ENCODE measurements at regions not wholly inside any gene's neighbourhood (a gene's known extent, or its start where the extent isn't known, plus 50 kb on each side); places are given as distances from the start of the nearest gene placed in this dataset.

DNA sequence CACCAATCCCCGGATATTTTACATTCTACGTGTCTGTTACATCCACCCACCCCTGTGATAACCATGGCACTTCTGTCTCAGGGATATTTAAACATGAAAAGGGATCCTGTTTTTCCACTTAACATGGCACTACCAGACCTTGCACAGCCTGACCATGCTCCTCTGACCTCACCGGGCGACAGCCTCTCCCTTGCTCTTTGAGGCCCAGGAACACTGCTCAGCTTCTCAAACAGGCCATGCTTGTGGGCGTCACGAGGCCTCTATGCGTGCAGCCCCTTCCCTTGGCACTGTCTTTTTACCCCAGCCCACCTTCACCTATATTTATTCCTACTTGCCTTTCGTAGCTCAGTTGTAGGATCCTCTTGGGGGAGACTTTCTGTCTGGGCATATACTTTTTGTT is 385.6 kb downstream of the UQCRFS1 start:
- Histone ChIP-seq H3K27ac (no peak overlapping the region), H3K4me3 (no peak overlapping the region), H3K36me3 (no peaks in the 10 kb centered on the region), H3K4me1 (no peaks in the 10 kb centered on the region), H3K9me3 (replicated peaks) (no peaks in the 10 kb centered on the region), H3K27me3 (peaks cover 16% of the 10 kb centered on the region; the same call in 1 of the 2 replicates)
- no peak for DNase-seq

DNA sequence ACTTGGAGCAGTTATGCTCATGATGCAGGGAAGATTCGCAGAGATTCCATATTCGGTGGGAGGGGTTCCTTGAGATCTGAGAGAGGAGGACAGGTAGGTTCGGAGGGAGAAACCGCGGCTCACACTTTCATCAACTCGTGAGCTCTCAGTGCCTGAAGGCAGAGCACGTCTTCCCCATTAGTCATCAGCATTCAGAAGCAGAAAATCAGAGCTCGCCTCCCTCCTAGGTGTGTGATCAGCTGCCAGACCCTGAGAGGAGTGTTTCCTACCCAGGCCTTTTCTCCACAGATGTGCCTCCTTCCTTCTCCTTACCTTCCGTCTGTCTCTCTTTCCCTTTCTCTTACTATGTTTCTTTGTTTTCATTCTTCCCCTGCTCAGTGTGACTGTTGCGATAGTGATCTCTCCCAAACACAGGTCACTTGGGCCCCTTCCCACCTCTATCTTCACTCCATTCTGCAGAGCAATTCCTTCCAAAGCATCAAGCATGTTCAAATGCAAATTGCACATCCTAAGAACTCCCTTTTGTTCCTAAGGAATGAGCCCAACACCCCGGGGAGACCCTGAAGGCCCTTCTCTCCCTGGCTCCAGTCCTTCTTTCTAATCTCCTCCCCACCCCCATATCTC is 389.5 kb downstream of the UQCRFS1 start:
- H3K9me3 ChIP-seq (replicated peaks): no peaks in the 10 kb centered on the region
- H3K27me3 ChIP-seq: peaks cover 7% of the 10 kb centered on the region; the same call in 1 of the 2 replicates
- no peak overlapping the region for H3K4me3 ChIP-seq
- H3K4me1 ChIP-seq: no peaks in the 10 kb centered on the region
- H3K36me3 ChIP-seq: no peaks in the 10 kb centered on the region
- DNase-seq: no peak
- no peak overlapping the region for H3K27ac ChIP-seq

DNA sequence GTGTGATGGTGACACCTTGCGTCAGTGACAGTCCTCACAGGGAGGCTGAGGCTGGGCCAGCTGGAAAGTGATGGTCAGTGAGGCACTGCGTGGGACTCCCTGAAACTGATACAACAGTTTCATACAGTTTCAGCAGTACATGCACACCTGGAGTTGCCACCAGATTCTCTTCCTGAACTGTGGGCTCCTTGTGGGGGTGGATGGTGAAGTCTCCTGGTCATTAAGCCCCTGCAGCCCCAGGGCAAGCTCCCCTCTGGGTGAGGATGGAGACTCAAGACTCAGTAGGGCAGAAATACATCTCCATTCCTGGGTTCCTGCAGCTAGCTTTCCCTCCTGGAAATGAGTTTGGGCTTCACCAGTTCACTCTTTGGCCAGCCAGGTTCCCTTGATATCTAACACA is 392.7 kb downstream of the UQCRFS1 start:
- Histone ChIP-seq H3K27me3 (no peaks in the 10 kb centered on the region), H3K4me3 (no peak overlapping the region)
- DNase-seq: no peak

GRCh38 chr19:28815257-28815656 is 397.7 kb downstream of the UQCRFS1 start:
- Histone ChIP-seq H3K27ac (no peak overlapping the region), H3K36me3 (no peaks in the 10 kb centered on the region), H3K9me3 (replicated peaks) (no peaks in the 10 kb centered on the region), H3K27me3 (no peaks in the 10 kb centered on the region), H3K4me3 (no peak overlapping the region), H3K4me1 (no peaks in the 10 kb centered on the region)
- DNase-seq: no peak

More for the DNA sequence above, 392.7 kb downstream of the UQCRFS1 start:
- H3K9me3 ChIP-seq (replicated peaks): no peaks in the 10 kb centered on the region
- H3K36me3 ChIP-seq: no peaks in the 10 kb centered on the region
- no peaks in the 10 kb centered on the region for H3K4me1 ChIP-seq
- H3K27ac ChIP-seq: no peak overlapping the region

DNA sequence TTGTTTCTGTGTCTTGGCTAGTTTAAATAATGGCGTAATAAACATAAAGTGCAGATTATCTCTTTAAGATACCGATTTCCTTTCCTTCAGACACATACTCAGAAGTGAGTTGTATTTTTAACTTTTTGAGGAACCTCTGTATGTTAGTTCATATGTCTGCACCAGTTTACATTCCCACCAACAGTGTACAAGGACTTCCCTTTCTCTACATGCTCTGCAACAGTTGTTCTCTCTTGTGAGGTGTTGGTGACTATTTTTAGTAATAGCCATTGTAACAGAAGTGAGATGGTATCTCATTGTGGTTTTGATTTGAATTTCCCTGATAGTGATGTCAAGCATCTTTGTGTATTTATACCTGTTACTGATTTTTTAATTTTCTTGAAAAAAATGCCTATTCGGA is 418.6 kb downstream of the UQCRFS1 start:
- no peaks in the 10 kb centered on the region for H3K36me3 ChIP-seq
- no peaks in the 10 kb centered on the region for H3K27me3 ChIP-seq
- H3K27ac ChIP-seq: no peak overlapping the region
- no peaks in the 10 kb centered on the region for H3K9me3 ChIP-seq (replicated peaks)
- DNase-seq: no peak
- no peak overlapping the region for H3K4me3 ChIP-seq
- H3K4me1 ChIP-seq: no peaks in the 10 kb centered on the region

- no peaks in the 10 kb centered on the region for H3K36me3 ChIP-seq
- H3K27ac ChIP-seq: no peak overlapping the region
- no peaks in the 10 kb centered on the region for H3K9me3 ChIP-seq (replicated peaks)
- no peaks in the 10 kb centered on the region for H3K4me1 ChIP-seq
- H3K27me3 ChIP-seq: peaks cover 3% of the 10 kb centered on the region; the same call in 1 of the 2 replicates
- DNase-seq: no peak
- no peak overlapping the region for H3K4me3 ChIP-seq
Observed at GRCh38 chr19:28793391-28794168, 419.4 kb downstream of the UQCRFS1 start.

GRCh38 chr19:28785971-28786370 is 427.0 kb downstream of the UQCRFS1 start:
- peak in 1 of 2 experiments; percentile 2 for DNase-seq
- peaks cover 3% of the 10 kb centered on the region for H3K27me3 ChIP-seq
- no peak overlapping the region for H3K27ac ChIP-seq
- no peak overlapping the region for H3K4me3 ChIP-seq
- no peaks in the 10 kb centered on the region for H3K4me1 ChIP-seq
- H3K36me3 ChIP-seq: no peaks in the 10 kb centered on the region
- H3K9me3 ChIP-seq (replicated peaks): peaks cover 4% of the 10 kb centered on the region; the same call in 1 of the 2 replicates

- no peak for DNase-seq
Observed at GRCh38 chr19:28764066-28764465, 448.9 kb downstream of the UQCRFS1 start.

GRCh38 chr19:28746478-28746877 is 466.5 kb downstream of the UQCRFS1 start:
- Histone ChIP-seq H3K4me3 (no peak overlapping the region), H3K4me1 (no peaks in the 10 kb centered on the region), H3K36me3 (no peaks in the 10 kb centered on the region), H3K27me3 (no peaks in the 10 kb centered on the region; the same call in 1 of the 2 replicates), H3K27ac (no peak overlapping the region), H3K9me3 (replicated peaks) (no peaks in the 10 kb centered on the region)
- peak in 1 of 2 experiments; percentile 3 for DNase-seq

More at GRCh38 chr19:28764066-28764465, 448.9 kb downstream of the UQCRFS1 start:
- Histone ChIP-seq H3K9me3 (replicated peaks) (no peaks in the 10 kb centered on the region), H3K27me3 (no peaks in the 10 kb centered on the region), H3K4me3 (no peak overlapping the region), H3K36me3 (no peaks in the 10 kb centered on the region), H3K4me1 (no peaks in the 10 kb centered on the region), H3K27ac (no peak overlapping the region)

DNA sequence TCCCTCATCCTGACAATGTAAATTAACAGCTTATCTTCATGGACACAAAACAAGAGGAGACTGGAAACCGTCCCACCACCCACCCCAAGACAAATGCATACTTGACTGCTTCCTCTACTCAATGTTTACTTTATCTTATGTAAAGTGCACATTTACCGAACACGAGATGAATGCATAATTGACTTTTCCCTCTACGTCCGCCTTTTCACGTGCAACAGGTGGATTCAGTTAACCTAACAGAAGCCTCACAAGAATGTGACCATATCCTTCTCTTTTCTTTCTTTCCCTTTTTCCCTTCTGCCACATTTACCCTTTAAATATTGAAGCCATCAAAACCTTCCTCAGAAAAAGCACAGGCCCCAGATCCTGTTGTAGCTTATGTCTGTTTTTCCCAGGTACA is 468.0 kb downstream of the UQCRFS1 start:
- Histone ChIP-seq H3K27ac (no peak overlapping the region), H3K4me1 (no peaks in the 10 kb centered on the region), H3K9me3 (replicated peaks) (no peaks in the 10 kb centered on the region), H3K27me3 (no peaks in the 10 kb centered on the region; the same call in 1 of the 2 replicates), H3K4me3 (no peak overlapping the region), H3K36me3 (no peaks in the 10 kb centered on the region)
- no peak for DNase-seq

DNA sequence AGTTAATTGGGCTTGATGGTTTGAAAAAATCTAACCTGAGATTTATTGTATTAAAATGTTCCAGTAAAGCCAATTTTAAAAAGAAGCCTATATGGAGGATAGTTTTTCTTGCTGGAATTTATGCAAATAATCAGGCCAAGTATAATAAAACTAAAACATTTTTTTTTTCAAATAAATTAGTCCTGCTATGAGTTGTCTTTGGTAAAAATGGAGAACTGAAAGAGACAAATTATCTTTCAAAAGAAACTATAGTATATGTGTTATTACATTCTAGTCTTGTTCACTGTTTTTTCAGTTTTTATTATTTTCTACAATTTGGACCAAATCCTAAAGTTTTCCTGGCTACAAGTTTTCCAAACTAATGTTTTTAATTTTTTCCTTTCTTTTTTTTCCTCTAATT is 468.9 kb downstream of the UQCRFS1 start:
- H3K9me3 ChIP-seq (replicated peaks): no peaks in the 10 kb centered on the region
- no peak overlapping the region for H3K4me3 ChIP-seq
- no peak overlapping the region for H3K27ac ChIP-seq
- no peaks in the 10 kb centered on the region for H3K4me1 ChIP-seq
- no peaks in the 10 kb centered on the region; the same call in 1 of the 2 replicates for H3K27me3 ChIP-seq
- no peak for DNase-seq
- H3K36me3 ChIP-seq: no peaks in the 10 kb centered on the region

DNA sequence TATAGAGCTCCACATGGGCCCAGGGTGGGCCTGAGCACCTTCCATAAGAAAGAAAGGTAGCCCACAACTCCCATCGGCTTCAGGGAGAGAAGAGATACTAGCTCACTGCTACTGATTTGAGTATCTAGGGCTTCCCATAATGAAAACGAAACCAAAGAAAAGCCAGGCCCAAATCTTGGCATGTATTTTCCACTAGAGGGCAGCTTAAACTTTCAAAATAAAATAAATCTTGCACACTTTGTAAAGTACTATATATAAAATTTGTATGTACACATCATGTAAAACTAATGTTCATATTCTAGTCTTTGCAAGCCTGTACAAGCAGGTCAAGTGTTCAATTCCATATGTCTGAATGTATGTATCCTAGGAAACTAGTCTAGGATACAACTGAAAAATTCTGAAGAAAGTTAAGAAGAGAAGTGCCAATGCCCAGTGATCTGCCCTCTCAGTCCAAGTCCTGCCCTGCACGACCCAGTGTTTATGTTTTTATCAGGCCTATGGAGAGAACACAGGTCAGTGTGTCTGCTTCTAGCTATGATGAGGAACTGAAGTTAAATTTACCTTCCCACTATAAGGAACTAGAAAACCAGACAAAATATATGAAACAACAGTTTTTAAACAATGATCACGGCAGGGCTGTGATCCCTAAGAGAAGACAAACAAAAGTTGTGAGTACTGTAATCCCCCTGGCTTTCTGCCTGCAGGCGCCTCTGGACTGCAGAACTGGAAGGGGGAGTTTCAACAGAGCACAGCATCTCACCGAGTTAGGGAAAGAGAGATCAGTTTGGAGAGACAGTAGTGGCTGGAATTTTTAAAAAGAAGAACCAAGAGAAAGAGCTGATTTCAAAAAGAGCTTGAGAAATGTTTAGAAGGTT is 475.7 kb downstream of the UQCRFS1 start:
- H3K27me3 ChIP-seq: 0 out of 2 replicates have a peak, but pooled peaks cover 3% of the 10 kb centered on the region
- H3K27ac ChIP-seq: no peak overlapping the region
- no peak overlapping the region for H3K4me3 ChIP-seq
- H3K9me3 ChIP-seq (replicated peaks): no peaks in the 10 kb centered on the region
- H3K4me1 ChIP-seq: no peaks in the 10 kb centered on the region
- no peaks in the 10 kb centered on the region for H3K36me3 ChIP-seq
- peak in 1 of 2 experiments; percentile 27 for DNase-seq

DNA sequence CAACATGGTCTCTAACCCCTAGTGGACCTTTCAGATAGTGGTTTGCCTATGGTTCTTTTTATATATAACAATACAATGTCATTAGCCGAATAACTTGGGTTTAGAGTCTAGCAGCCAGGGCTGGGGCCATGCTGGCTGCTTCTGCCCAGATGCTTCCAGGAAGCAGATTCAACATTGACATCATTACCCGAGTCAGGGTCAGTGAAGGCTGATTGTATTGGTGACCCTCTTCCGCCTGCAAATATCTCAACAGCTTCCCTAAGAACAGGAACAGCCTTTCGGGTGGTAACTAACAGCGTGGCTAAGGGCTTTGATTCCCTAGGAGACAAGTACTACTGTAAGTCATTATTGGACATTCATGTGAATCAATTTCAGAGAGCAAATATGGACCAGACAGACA is 476.4 kb downstream of the UQCRFS1 start:
- H3K27ac ChIP-seq: no peak overlapping the region

DNA sequence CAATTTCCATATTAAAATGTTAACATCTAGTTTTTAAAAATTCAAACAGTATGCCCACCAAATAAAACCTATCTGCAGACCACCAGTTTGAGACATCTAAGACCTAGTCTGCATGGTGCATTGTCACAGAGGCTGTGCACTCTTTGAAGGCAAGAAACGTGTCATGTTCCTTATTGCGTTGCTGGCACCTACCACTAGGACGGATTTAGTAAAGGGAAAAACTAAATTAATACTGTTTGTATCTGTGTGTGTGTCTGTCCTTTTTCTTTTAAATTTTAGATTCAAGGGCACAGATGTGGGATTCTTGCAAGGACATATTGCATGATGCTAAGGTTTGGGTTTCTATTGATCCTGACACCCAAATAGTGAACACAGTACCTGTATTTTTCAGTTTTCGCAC is 481.4 kb downstream of the UQCRFS1 start:
- Histone ChIP-seq H3K4me3 (no peak overlapping the region), H3K36me3 (no peaks in the 10 kb centered on the region), H3K4me1 (no peaks in the 10 kb centered on the region), H3K27ac (no peak overlapping the region), H3K27me3 (0 out of 2 replicates have a peak, but pooled peaks cover 9% of the 10 kb centered on the region), H3K9me3 (replicated peaks) (no peaks in the 10 kb centered on the region)
- DNase-seq: no peak

More for the DNA sequence above, 476.4 kb downstream of the UQCRFS1 start:
- Histone ChIP-seq H3K4me3 (no peak overlapping the region), H3K4me1 (no peaks in the 10 kb centered on the region), H3K9me3 (replicated peaks) (no peaks in the 10 kb centered on the region), H3K27me3 (0 out of 2 replicates have a peak, but pooled peaks cover 3% of the 10 kb centered on the region), H3K36me3 (no peaks in the 10 kb centered on the region)
- no peak for DNase-seq
